Adrenal gland (tissue), 9 donors: ENCODE measurements at regions not wholly inside any gene's neighbourhood (a gene's known extent, or its start where the extent isn't known, plus 50 kb on each side); places are given as distances from the start of the nearest gene placed in this dataset.

Experiments used
- DNase-seq, 7 donors: peaks; one replicate each; pipeline ENCODE4 v3.0.0-alpha.2; 2019 to 2020
- H3K27ac ChIP-seq, 5 donors: fragments of 200-600 bp; sonication (generic) in 4 of 5; 1 replicate in 3 of 5; 2 replicates in 2 of 5; pipeline versions ENCODE4 v1.5.1 to v1.8.0; 2016 to 2020; ENCODE audit warnings: mild to moderate bottlenecking in 1 of 5
- H3K27me3 ChIP-seq: fragments of 200-600 bp; 2 replicates; pipeline ENCODE4 v1.8.0; 2021
- H3K36me3 ChIP-seq, 2 donors: fragments of 200-600 bp; replicated peaks in 1 of 2; 1 replicate in 1 of 2; 2 replicates in 1 of 2; pipeline versions ENCODE4 v1.5.1 to v1.8.0; 2018 to 2022
- H3K4me1 ChIP-seq, 2 donors: fragments of 200-600 bp; replicated peaks in 1 of 2; 1 replicate in 1 of 2; 2 replicates in 1 of 2; pipeline versions ENCODE4 v1.5.1 to v1.8.0; 2018 to 2021
- H3K4me3 ChIP-seq, 4 donors: fragments of 200-600 bp; sonication (generic) in 3 of 4; one replicate each; pipeline ENCODE4 v1.5.1; 2016 to 2018
- H3K9me3 ChIP-seq, 3 donors: fragments of 200-600 bp; sonication (generic) in 1 of 3; replicated peaks in 1 of 3; 1 replicate in 2 of 3; 2 replicates in 1 of 3; pipeline versions ENCODE4 v1.5.1 to v1.8.0; 2016 to 2021
- POLR2A ChIP-seq, 2 donors: fragments of 450-650 bp; IDR thresholded peaks; one replicate each; pipeline ENCODE4 v1.6.1; 2017; ENCODE audit warnings: antibody characterized with exemption in 2 of 2, mild to moderate bottlenecking in 2 of 2, moderate library complexity in 1 of 2
- WGBS, 4 donors: extraction: QIAGEN DNeasy Blood & Tissue Kit in 2 of 4; methylation state at CpG; one replicate each; pipeline versions ENCODE4 v1.1.5 to v1.1.7; 2013 to 2017; 5-methylcytosine and 5-hydroxymethylcytosine counted together
- intact Hi-C, 2 donors: fragments of 100-400 bp; cut with DNase I; formaldehyde crosslinking; loops; one replicate each; pipeline versions ENCODE4 v1.14.1 to v1.15.0; 2022 to 2023
- TF ChIP-seq, protein P1 (sequence below), 6 experiments: fragments of 450-650 bp in 4 of 6; fragments of 200-600 bp in 2 of 6; sonication (generic) in 1 of 6; IDR thresholded peaks; 1 replicate in 5 of 6; 2 replicates in 1 of 6; pipeline versions ENCODE4 v1.5.1 to v1.8.0; 2016 to 2021; ENCODE audit warnings: antibody characterized with exemption in 6 of 6, mild to moderate bottlenecking in 2 of 6, moderate library complexity in 1 of 6
- donor health status: healthy with polysubstance abuse.
- donor health status: Bipolar disorder and iron deficiency.
- donor health status: DM: yes; HTN: yes; CAD: no.
- donor health status: DM: no; HTN: no; CAD: no.
- donor health status: DM: no; HTN: no; CAD: no.

DNA sequence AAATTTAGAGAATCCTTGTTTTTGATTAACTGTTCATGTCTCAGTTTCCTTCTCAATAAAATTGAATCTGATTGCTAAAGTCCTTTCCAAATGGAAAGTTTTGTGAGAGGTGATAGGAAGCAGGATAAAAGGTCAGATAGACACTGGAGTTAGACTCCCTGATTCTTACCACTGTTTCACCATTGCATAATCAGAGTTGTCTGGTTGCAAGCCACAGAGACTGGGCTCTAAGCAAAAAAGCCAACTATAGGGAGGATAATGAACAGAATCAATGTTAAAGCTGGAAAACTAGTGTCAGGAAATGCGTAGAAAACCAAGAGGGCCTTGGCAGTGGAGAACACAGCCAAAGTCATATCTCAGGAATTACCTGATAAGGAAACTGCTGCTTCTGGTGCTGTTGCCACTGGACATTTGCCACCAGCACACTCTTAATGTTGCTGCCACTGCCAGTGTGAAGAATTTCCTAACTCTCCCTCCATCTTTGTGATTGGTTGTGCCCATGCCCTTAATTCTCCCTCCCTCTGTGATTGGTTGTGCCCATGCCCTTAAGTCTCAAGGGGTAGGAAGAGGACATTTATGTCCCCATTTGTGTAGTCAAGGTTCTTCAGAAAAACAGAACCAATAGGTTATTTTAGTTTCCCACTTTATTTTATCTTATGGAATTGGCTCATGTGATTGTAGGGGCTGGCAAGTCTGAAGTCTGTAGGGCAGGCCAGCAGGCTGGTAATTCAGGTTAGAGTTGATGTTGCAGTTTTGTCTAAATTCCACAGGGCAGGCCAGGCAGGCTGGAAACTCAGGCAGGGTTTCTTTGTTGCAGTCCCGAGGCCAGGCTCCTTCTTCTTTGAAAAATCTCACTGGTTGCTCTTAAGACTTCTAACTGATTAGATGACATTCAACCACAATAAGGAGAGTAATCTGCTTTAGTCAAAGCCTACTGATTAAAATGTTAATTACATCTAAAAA, 639.0 kb downstream of the REEP3 start:
- Histone ChIP-seq H3K36me3 (no peaks in the 10 kb centered on the region), H3K9me3 (no peaks in the 10 kb centered on the region), H3K27ac (no peak overlapping the region), H3K4me1 (peaks cover 8 to 9% of the 10 kb centered on the region in 2 donors), H3K27me3 (no peaks in the 10 kb centered on the region), H3K4me3 (no peak overlapping the region)
- whole genome bisulfite sequencing, 4 donors = 59 to 88% (median 66%) methylated on average over 2 of the region's 2 CpGs
- TF ChIP-seq, protein P1, sequence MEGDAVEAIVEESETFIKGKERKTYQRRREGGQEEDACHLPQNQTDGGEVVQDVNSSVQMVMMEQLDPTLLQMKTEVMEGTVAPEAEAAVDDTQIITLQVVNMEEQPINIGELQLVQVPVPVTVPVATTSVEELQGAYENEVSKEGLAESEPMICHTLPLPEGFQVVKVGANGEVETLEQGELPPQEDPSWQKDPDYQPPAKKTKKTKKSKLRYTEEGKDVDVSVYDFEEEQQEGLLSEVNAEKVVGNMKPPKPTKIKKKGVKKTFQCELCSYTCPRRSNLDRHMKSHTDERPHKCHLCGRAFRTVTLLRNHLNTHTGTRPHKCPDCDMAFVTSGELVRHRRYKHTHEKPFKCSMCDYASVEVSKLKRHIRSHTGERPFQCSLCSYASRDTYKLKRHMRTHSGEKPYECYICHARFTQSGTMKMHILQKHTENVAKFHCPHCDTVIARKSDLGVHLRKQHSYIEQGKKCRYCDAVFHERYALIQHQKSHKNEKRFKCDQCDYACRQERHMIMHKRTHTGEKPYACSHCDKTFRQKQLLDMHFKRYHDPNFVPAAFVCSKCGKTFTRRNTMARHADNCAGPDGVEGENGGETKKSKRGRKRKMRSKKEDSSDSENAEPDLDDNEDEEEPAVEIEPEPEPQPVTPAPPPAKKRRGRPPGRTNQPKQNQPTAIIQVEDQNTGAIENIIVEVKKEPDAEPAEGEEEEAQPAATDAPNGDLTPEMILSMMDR (IDR thresholded peaks at IDR 0.05) = no peak
- no peak for TF ChIP-seq POLR2A (IDR thresholded peaks at IDR 0.05)
- DNase-seq = peak in 2 of 7 donors; percentile 12 to 17
- intact Hi-C loops = no loop called here

DNA sequence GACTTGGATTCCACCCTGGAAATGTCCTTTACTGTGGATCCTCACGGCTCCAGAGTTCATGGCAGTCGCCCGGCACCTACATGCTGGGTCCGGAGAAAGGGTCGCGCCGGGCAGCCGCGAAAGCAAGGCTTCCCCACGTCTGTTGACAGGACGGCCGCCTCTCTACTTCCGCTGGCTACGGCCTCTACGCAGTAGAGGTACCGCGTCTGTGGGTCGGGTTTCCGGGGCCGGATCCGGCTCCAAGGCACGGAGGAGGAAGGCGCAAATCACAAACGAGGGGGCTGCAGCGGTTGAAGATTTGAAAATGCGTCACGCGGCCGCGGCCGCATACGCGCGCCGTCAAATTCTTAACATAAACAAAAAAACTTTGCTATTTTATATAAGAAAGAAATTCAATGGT, 649.6 kb downstream of the REEP3 start:
- TF ChIP-seq, protein P1 (IDR thresholded peaks at IDR 0.05) = no peak
- no peak for TF ChIP-seq POLR2A (IDR thresholded peaks at IDR 0.05)
- H3K4me1 ChIP-seq = peaks cover 7% of the 10 kb centered on the region in 2 donors
- no peaks in the 10 kb centered on the region for H3K27me3 ChIP-seq
- H3K36me3 ChIP-seq = no peaks in the 10 kb centered on the region
- H3K27ac ChIP-seq = no peak overlapping the region
- intact Hi-C loops = no loop called here
- no peak overlapping the region for H3K4me3 ChIP-seq
- H3K9me3 ChIP-seq = no peaks in the 10 kb centered on the region
- 94 to 97% (median 96%) methylated on average over 35 of the region's 35 CpGs for WGBS, 4 donors
- no peak for DNase-seq

DNA sequence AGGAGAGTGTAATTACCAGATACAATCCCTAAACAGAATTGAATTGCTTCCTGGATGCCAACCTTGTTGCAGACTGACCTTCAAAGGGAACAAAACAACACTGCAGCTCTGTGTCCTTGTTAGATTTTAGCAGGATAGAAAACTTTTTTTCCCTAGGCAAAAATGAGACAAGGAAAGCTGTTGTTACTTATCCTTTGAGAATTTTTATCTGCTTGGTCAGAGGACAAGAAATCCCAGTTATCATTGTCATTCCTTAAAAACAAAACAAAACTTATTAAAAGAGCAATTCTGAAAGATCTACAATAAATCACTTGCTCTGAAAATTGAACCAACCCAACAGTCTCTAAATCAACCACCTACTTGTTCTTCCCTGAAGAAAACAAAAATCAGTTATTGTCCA, 652.6 kb downstream of the REEP3 start:
- Histone ChIP-seq H3K36me3 (no peaks in the 10 kb centered on the region), H3K9me3 (no peaks in the 10 kb centered on the region), H3K27ac (no peak overlapping the region), H3K27me3 (no peaks in the 10 kb centered on the region), H3K4me3 (no peak overlapping the region), H3K4me1 (peaks cover 7% of the 10 kb centered on the region in 2 donors)
- intact Hi-C loops = no loop called here
- TF ChIP-seq, protein P1 (IDR thresholded peaks at IDR 0.05) = no peak
- TF ChIP-seq POLR2A (IDR thresholded peaks at IDR 0.05) = no peak
- DNase-seq = no peak

DNA sequence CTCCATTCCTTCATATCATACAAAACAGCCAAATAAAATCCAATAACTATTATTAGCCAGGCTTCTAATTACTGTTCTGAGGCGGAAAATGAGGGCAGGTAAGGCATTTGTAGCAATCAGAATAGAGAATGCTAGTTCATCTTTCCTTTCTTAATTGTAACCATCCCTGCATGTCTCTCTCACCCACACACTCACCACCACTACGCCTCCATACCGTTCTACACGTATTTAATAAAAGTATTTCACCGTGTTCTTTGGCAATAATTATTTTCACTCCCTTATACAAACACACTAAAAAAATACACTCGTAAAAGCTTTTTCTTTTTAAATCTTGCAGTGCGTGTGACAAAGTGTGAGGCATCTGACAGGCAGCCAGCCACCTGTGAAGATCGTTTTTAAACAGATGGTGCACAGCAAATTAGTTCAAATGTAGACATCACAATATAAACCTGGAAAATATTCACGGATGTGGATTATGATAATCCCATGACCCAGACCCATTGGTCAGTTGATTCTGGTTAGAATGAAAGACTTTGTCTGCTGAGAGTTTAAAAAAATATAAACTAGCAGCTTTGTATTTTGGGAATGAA, 653.6 kb downstream of the REEP3 start:
- TF ChIP-seq POLR2A (IDR thresholded peaks at IDR 0.05) = no peak
- TF ChIP-seq, protein P1 (IDR thresholded peaks at IDR 0.05) = no peak
- intact Hi-C loops = no loop called here
- WGBS, 4 donors = 79 to 85% (median 80%) methylated on average over 9 of the region's 9 CpGs

More for the DNA sequence above, 653.6 kb downstream of the REEP3 start:
- Histone ChIP-seq H3K27ac (no peak overlapping the region), H3K27me3 (no peaks in the 10 kb centered on the region), H3K4me3 (no peak overlapping the region), H3K36me3 (no peaks in the 10 kb centered on the region), H3K4me1 (peaks cover 7% of the 10 kb centered on the region in 2 donors), H3K9me3 (no peaks in the 10 kb centered on the region)
- no peak for DNase-seq
